OCI-LY3 (cell line): ENCODE measurements at regions not wholly inside any gene's neighbourhood (a gene's known extent, or its start where the extent isn't known, plus 50 kb on each side); places are given as distances from the start of the nearest gene placed in this dataset.
"Not testable (repeated sequence)": the region's sequence is repeated elsewhere in the genome, so short reads cannot be mapped to it uniquely, and the experiment has no call there.

Experiments used
- H2AFZ ChIP-seq: fragments of 200-600, 300-600 bp; shearing (Covaris generic); 2 replicates; pipeline ENCODE4 v1.6.0; 2014; ENCODE audit warnings: antibody characterized with exemption, low read depth, low read length
- H3K27ac ChIP-seq: fragments of 200-600, 300-600 bp; sonication (generic); 2 replicates; pipeline ENCODE4 v1.5.1; 2014; ENCODE audit warnings: mild to moderate bottlenecking, low read length, moderate library complexity, mixed read lengths
- H3K27me3 ChIP-seq: fragments of 200-600, 300-600 bp; sonication (generic); 2 replicates; pipeline ENCODE4 v1.6.1; 2014; ENCODE audit warnings: low read depth, low read length, mixed read lengths
- H3K36me3 ChIP-seq: fragments of 200-600, 300-600 bp; sonication (generic); replicated peaks from 2 replicates; pipeline ENCODE3; 2014; ENCODE audit warnings: low read depth, low read length, mixed read lengths
- H3K4me1 ChIP-seq: fragments of 300-600, 200-600 bp; sonication (generic); 2 replicates; pipeline ENCODE4 v1.6.1; 2014; ENCODE audit warnings: low read length, mixed read lengths
- H3K4me2 ChIP-seq: fragments of 200-600, 300-600 bp; sonication (generic); 2 replicates; pipeline ENCODE4 v1.6.1; 2014; ENCODE audit warnings: low read length, mixed read lengths
- H3K4me3 ChIP-seq: fragments of 300-600, 200-600 bp; sonication (generic); 2 replicates; pipeline ENCODE4 v1.5.1; 2014; ENCODE audit warnings: antibody characterized with exemption, mild to moderate bottlenecking, low read length, moderate library complexity
- H3K79me2 ChIP-seq: fragments of 300-600, 200-600 bp; shearing (Covaris generic); 2 replicates; pipeline ENCODE4 v1.6.1; 2014; ENCODE audit warnings: mild to moderate bottlenecking, low read length, mixed read lengths
- H3K9ac ChIP-seq: fragments of 300-600, 200-600 bp; shearing (Covaris generic); 2 replicates; pipeline ENCODE4 v1.6.0; 2014; ENCODE audit warnings: mild to moderate bottlenecking, low read length, moderate library complexity
- H3K9me3 ChIP-seq: fragments of 200-600, 300-600 bp; shearing (Covaris generic); 2 replicates; pipeline ENCODE4 v1.6.1; 2014; ENCODE audit warnings: low read length, mixed read lengths; ENCODE audit not compliant: insufficient read depth
- H4K20me1 ChIP-seq: fragments of 200-600, 300-600 bp; sonication (generic); 2 replicates; pipeline ENCODE4 v1.6.1; 2016; ENCODE audit warnings: low read length, mixed read lengths; ENCODE audit not compliant: insufficient read depth
- EZH2phosphoT487 ChIP-seq: fragments of 200-600 bp; shearing (Covaris generic); IDR thresholded peaks from 2 replicates; pipeline ENCODE4 v1.6.1; 2018; ENCODE audit warnings: antibody characterized with exemption, mixed run types, low read depth
- TF ChIP-seq, protein P1 (sequence below): fragments of 200-600, 300-600 bp; sonication (generic); IDR thresholded peaks from 2 replicates; pipeline ENCODE4 v1.5.1; 2014; ENCODE audit warnings: antibody characterized with exemption, low read length, low read depth

DNA sequence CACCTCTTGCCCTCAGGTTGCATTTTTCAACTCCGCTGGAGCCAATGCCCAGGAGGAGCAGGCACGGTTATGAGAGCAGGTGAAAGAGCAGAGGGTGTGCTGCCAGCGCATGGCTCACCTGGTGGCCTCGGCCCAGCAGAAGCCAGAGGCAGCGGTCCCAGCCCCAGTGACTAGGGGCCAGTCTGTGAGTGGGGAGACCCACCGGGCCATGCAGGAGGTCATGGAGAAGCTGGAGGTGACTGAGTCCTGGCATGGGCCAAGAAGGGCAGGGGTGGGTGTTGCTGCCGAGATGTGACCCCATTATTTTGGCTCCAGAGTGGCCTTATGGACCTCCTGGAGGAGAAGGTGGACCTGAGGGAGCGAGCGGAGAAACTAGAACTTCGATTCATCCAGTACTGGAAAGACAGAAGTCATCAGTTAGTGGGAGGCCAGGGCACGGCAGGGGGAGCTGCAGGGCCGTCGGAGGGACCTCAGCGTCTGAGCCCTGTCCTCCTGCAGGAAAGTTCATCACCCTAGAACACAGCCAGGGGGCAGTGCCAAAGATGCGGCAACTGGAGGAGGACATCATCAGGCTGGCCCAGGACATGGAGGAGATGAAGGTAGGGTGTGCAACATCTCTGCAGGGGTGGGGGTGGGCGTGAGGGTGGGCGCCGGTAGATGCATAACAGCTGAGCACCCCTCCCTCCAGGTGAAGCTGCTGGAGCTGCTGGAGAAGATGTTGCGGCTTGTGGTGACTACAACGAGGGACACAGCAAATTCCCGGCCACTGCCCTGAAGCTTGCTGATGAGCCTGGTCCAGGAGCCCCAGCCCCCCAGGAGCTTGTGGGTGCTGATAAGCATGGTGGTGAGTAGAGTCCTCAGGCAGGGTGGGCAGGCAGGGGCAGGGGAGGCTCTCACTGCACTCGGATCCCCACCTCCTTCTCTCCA, 58.9 kb upstream of the LYSMD4 start:
- H3K4me3 ChIP-seq, H3K4me1 ChIP-seq, H3K9ac ChIP-seq, H3K27me3 ChIP-seq, H4K20me1 ChIP-seq, H3K9me3 ChIP-seq, H3K4me2 ChIP-seq, H3K36me3 ChIP-seq, H3K79me2 ChIP-seq, H2AFZ ChIP-seq, H3K27ac ChIP-seq: not testable (repeated sequence)
- TF ChIP-seq, protein P1, sequence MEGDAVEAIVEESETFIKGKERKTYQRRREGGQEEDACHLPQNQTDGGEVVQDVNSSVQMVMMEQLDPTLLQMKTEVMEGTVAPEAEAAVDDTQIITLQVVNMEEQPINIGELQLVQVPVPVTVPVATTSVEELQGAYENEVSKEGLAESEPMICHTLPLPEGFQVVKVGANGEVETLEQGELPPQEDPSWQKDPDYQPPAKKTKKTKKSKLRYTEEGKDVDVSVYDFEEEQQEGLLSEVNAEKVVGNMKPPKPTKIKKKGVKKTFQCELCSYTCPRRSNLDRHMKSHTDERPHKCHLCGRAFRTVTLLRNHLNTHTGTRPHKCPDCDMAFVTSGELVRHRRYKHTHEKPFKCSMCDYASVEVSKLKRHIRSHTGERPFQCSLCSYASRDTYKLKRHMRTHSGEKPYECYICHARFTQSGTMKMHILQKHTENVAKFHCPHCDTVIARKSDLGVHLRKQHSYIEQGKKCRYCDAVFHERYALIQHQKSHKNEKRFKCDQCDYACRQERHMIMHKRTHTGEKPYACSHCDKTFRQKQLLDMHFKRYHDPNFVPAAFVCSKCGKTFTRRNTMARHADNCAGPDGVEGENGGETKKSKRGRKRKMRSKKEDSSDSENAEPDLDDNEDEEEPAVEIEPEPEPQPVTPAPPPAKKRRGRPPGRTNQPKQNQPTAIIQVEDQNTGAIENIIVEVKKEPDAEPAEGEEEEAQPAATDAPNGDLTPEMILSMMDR = peak; percentile 16

- not testable (repeated sequence) for H4K20me1 ChIP-seq, H3K4me2 ChIP-seq, H3K27me3 ChIP-seq, H3K4me3 ChIP-seq, H3K36me3 ChIP-seq, H3K79me2 ChIP-seq, H3K4me1 ChIP-seq, H3K27ac ChIP-seq, H3K9ac ChIP-seq, H3K9me3 ChIP-seq, H2AFZ ChIP-seq
Measured at GRCh38 chr15:99790751-99791150, 57.5 kb upstream of the LYSMD4 start.

DNA sequence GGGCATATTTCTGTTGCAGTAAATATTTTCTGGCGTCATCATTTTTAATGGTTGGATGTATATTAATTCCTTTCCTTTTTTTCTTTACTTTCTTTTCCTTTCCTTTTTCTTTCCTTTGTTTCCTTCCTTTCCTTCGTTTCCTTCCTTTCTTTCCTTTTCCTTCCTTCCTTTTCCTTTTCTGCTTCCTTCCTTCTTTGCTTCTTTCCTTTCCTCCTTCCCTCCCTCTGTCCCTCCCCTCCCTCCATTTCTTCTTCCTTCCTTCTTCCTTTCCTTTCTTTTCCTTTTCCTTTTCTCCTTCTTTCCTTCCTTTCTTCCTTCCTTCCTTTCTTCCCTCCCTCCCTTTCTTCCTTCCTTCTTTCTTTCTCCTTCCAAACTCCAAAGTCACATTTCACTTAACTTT, 54.9 kb upstream of the LYSMD4 start:
- Histone ChIP-seq H2AFZ (no peak overlapping the region), H3K36me3 (no peaks in the 10 kb centered on the region), H3K4me1 (no peaks in the 10 kb centered on the region), H3K27me3 (peaks cover 8% of the 10 kb centered on the region; the same call in 1 of the 2 replicates), H3K4me2 (no peak overlapping the region), H3K9ac (no peak overlapping the region), H3K9me3 (no peaks in the 10 kb centered on the region), H4K20me1 (no peaks in the 10 kb centered on the region), H3K4me3 (no peak overlapping the region), H3K79me2 (no peaks in the 10 kb centered on the region), H3K27ac (no peak overlapping the region)
- TF ChIP-seq, protein P1 = no peak
- no peak for TF ChIP-seq EZH2phosphoT487

- not testable (repeated sequence) for H3K9ac ChIP-seq, H4K20me1 ChIP-seq, H3K27me3 ChIP-seq, H3K27ac ChIP-seq, H3K36me3 ChIP-seq, H3K4me2 ChIP-seq, H3K4me3 ChIP-seq, H2AFZ ChIP-seq, H3K9me3 ChIP-seq, H3K79me2 ChIP-seq, H3K4me1 ChIP-seq
Measured at GRCh38 chr15:99784800-99785199, 51.6 kb upstream of the LYSMD4 start.

DNA sequence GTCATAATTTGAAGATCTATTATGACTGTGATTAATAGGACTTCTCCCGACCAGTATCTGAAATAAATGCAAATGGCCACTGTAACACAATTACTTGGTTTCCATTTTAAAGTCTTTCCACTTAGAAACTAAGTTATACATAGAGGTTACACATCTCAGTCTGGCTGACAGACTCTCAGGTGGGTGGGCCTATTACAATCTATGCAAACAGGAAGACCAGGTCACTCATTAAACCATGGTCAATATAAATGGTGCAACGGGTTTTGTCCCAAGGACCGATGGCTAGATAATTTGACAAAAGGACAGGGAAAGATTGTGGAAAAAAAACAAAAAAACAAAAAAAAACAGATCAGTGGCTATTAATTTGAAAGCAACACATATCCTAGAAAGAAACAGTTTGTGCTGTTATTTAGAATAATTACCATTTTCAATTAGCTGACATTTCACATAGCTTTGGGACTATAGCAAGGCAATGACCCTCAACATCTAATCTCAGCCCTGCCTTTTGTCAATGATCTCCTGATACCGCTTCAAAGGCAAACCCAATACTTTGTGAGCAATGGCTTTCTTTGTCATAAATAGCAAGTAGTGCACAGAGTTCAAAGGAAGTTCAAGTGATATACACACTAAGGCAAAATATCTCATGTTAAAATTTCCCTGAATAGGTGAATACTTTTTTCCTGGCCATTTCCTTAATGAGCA, 50.8 kb upstream of the LYSMD4 start:
- H3K4me1 ChIP-seq, H3K27ac ChIP-seq, H3K36me3 ChIP-seq, H3K79me2 ChIP-seq, H3K9me3 ChIP-seq, H3K27me3 ChIP-seq, H3K9ac ChIP-seq, H3K4me2 ChIP-seq, H2AFZ ChIP-seq, H4K20me1 ChIP-seq, H3K4me3 ChIP-seq: not testable (repeated sequence)
